HUES6 (cell line): ENCODE measurements at regions not wholly inside any gene's neighbourhood (a gene's known extent, or its start where the extent isn't known, plus 50 kb on each side); places are given as distances from the start of the nearest gene placed in this dataset.

Source experiments
- H3K27ac ChIP-seq: 2 replicates; pipeline ENCODE4 v1.7.0; 2013; ENCODE audit warnings: low read depth, mild to moderate bottlenecking, low read length, inconsistent platforms
- H3K27me3 ChIP-seq: 2 replicates; pipeline ENCODE4 v1.6.1; 2013; ENCODE audit warnings: low read length; ENCODE audit not compliant: control insufficient read depth, insufficient read depth
- H3K36me3 ChIP-seq: 2 replicates; pipeline ENCODE4 v1.6.1; 2013; ENCODE audit warnings: low read length; ENCODE audit not compliant: control insufficient read depth, insufficient read depth
- H3K4me1 ChIP-seq: 2 replicates; pipeline ENCODE4 v1.6.1; 2013; ENCODE audit warnings: low read length; ENCODE audit not compliant: control insufficient read depth, insufficient read depth
- H3K4me3 ChIP-seq: 2 replicates; pipeline ENCODE4 v1.5.1; 2013; ENCODE audit warnings: low read depth, low read length
- H3K9ac ChIP-seq: one replicate; pipeline ENCODE4 v1.6.1; 2013; ENCODE audit warnings: mild to moderate bottlenecking, low read length
- H3K9me3 ChIP-seq: 2 replicates; pipeline ENCODE4 v1.6.1; 2013; ENCODE audit warnings: low read depth, low read length; ENCODE audit not compliant: control insufficient read depth, insufficient read depth

GRCh38 chr21:27590271-27590670 is 623.4 kb upstream of the ADAMTS5 start:
- Histone ChIP-seq H3K36me3 (no peaks in the 10 kb centered on the region), H3K9ac (no peak overlapping the region), H3K4me3 (no peak overlapping the region), H3K4me1 (no peaks in the 10 kb centered on the region), H3K9me3 (no peaks in the 10 kb centered on the region), H3K27ac (no peak overlapping the region), H3K27me3 (no peaks in the 10 kb centered on the region)

GRCh38 chr21:27589781-27590180 is 622.9 kb upstream of the ADAMTS5 start:
- no peak overlapping the region for H3K4me3 ChIP-seq
- H3K9ac ChIP-seq = no peak overlapping the region
- no peaks in the 10 kb centered on the region for H3K27me3 ChIP-seq
- H3K36me3 ChIP-seq = no peaks in the 10 kb centered on the region
- H3K4me1 ChIP-seq = no peaks in the 10 kb centered on the region
- H3K27ac ChIP-seq = no peak overlapping the region
- H3K9me3 ChIP-seq = no peaks in the 10 kb centered on the region

- Histone ChIP-seq H3K4me1 (no peaks in the 10 kb centered on the region), H3K9ac (no peak overlapping the region), H3K9me3 (no peaks in the 10 kb centered on the region), H3K27ac (no peak overlapping the region), H3K36me3 (no peaks in the 10 kb centered on the region), H3K27me3 (no peaks in the 10 kb centered on the region), H3K4me3 (no peak overlapping the region)
Measured at GRCh38 chr21:27586986-27587385, 620.1 kb upstream of the ADAMTS5 start.

- H3K36me3 ChIP-seq = no peaks in the 10 kb centered on the region
Measured at GRCh38 chr21:27586326-27586725, 619.4 kb upstream of the ADAMTS5 start.

GRCh38 chr21:27584256-27584655 is 617.4 kb upstream of the ADAMTS5 start:
- no peaks in the 10 kb centered on the region for H3K9me3 ChIP-seq
- H3K4me3 ChIP-seq = no peak overlapping the region
- H3K4me1 ChIP-seq = no peaks in the 10 kb centered on the region
- no peaks in the 10 kb centered on the region for H3K36me3 ChIP-seq
- no peaks in the 10 kb centered on the region for H3K27me3 ChIP-seq
- H3K27ac ChIP-seq = no peak overlapping the region
- H3K9ac ChIP-seq = no peak overlapping the region

More at GRCh38 chr21:27586326-27586725, 619.4 kb upstream of the ADAMTS5 start:
- no peaks in the 10 kb centered on the region for H3K9me3 ChIP-seq
- H3K27ac ChIP-seq = no peak overlapping the region
- no peak overlapping the region for H3K9ac ChIP-seq
- H3K4me1 ChIP-seq = no peaks in the 10 kb centered on the region
- no peak overlapping the region for H3K4me3 ChIP-seq
- H3K27me3 ChIP-seq = no peaks in the 10 kb centered on the region

GRCh38 chr21:27582948-27583430 is 616.1 kb upstream of the ADAMTS5 start:
- Histone ChIP-seq H3K27me3 (no peaks in the 10 kb centered on the region), H3K27ac (no peak overlapping the region), H3K4me3 (no peak overlapping the region), H3K36me3 (no peaks in the 10 kb centered on the region), H3K4me1 (no peaks in the 10 kb centered on the region), H3K9me3 (no peaks in the 10 kb centered on the region), H3K9ac (no peak overlapping the region)

- H3K9ac ChIP-seq = no peak overlapping the region
- H3K4me3 ChIP-seq = no peak overlapping the region
- no peaks in the 10 kb centered on the region for H3K4me1 ChIP-seq
- no peaks in the 10 kb centered on the region for H3K9me3 ChIP-seq
- no peak overlapping the region for H3K27ac ChIP-seq
- no peaks in the 10 kb centered on the region for H3K36me3 ChIP-seq
- no peaks in the 10 kb centered on the region for H3K27me3 ChIP-seq
Measured at GRCh38 chr21:27582246-27582947, 615.5 kb upstream of the ADAMTS5 start.

- Histone ChIP-seq H3K27ac (no peak overlapping the region), H3K9me3 (no peaks in the 10 kb centered on the region), H3K4me1 (no peaks in the 10 kb centered on the region), H3K36me3 (no peaks in the 10 kb centered on the region), H3K27me3 (no peaks in the 10 kb centered on the region), H3K9ac (no peak overlapping the region), H3K4me3 (no peak overlapping the region)
Measured at GRCh38 chr21:27581168-27581567, 614.3 kb upstream of the ADAMTS5 start.

- Histone ChIP-seq H3K4me1 (no peaks in the 10 kb centered on the region), H3K9me3 (no peaks in the 10 kb centered on the region), H3K27ac (no peak overlapping the region), H3K9ac (no peak overlapping the region), H3K4me3 (no peak overlapping the region), H3K36me3 (no peaks in the 10 kb centered on the region), H3K27me3 (no peaks in the 10 kb centered on the region)
Measured at GRCh38 chr21:27580276-27580675, 613.4 kb upstream of the ADAMTS5 start.

GRCh38 chr21:27578741-27579265 is 611.9 kb upstream of the ADAMTS5 start:
- Histone ChIP-seq H3K27ac (no peak overlapping the region), H3K36me3 (no peaks in the 10 kb centered on the region), H3K4me3 (no peak overlapping the region), H3K9me3 (no peaks in the 10 kb centered on the region), H3K4me1 (no peaks in the 10 kb centered on the region), H3K27me3 (no peaks in the 10 kb centered on the region), H3K9ac (no peak overlapping the region)

- Histone ChIP-seq H3K9ac (no peak overlapping the region), H3K4me1 (no peaks in the 10 kb centered on the region), H3K9me3 (no peaks in the 10 kb centered on the region), H3K27me3 (no peaks in the 10 kb centered on the region), H3K4me3 (no peak overlapping the region), H3K27ac (no peak overlapping the region), H3K36me3 (no peaks in the 10 kb centered on the region)
Measured at GRCh38 chr21:27572696-27573095, 605.8 kb upstream of the ADAMTS5 start.
